GM23248 (cell line): ENCODE measurements at regions not wholly inside any gene's neighbourhood (a gene's known extent, or its start where the extent isn't known, plus 50 kb on each side); places are given as distances from the start of the nearest gene placed in this dataset.
"Not testable (repeated sequence)": the region's sequence is repeated elsewhere in the genome, so short reads cannot be mapped to it uniquely, and the experiment has no call there.

Experiments
- DNase-seq: peaks from one replicate; pipeline ENCODE4 v3.0.0-alpha.2; 2015
- H2AFZ ChIP-seq: fragments of 200-600 bp; sonication (generic); 2 replicates; pipeline ENCODE4 v1.6.1; 2016; ENCODE audit warnings: antibody characterized with exemption
- H3F3A ChIP-seq: fragments of 200-600 bp; sonication (generic); 2 replicates; pipeline ENCODE4 v1.6.1; 2016; ENCODE audit warnings: mild to moderate bottlenecking, antibody characterized with exemption, mixed run types; ENCODE audit not compliant: insufficient read depth
- H3K27ac ChIP-seq: fragments of 200-600 bp; sonication (generic); 2 replicates; pipeline ENCODE4 v1.5.1; 2016; ENCODE audit warnings: mild to moderate bottlenecking
- H3K27me3 ChIP-seq: fragments of 200-600 bp; sonication (generic); replicated peaks from 2 replicates; pipeline ENCODE4 v1.6.1; 2016; ENCODE audit warnings: mild to moderate bottlenecking; ENCODE audit not compliant: insufficient read depth
- H3K36me3 ChIP-seq: fragments of 200-600 bp; sonication (generic); 2 replicates; pipeline ENCODE4 v1.6.1; 2016; ENCODE audit warnings: low read depth, mild to moderate bottlenecking
- H3K4me1 ChIP-seq: fragments of 200-600 bp; sonication (generic); 2 replicates; pipeline ENCODE4 v1.6.1; 2016; ENCODE audit warnings: mild to moderate bottlenecking; ENCODE audit not compliant: insufficient read depth
- H3K4me2 ChIP-seq: fragments of 200-600 bp; sonication (generic); one replicate; pipeline ENCODE4 v1.6.1; 2016; ENCODE audit warnings: mild to moderate bottlenecking; ENCODE audit not compliant: unreplicated experiment
- H3K4me3 ChIP-seq: fragments of 200-600 bp; sonication (generic); 2 replicates; pipeline ENCODE4 v1.5.1; 2016; ENCODE audit warnings: mild to moderate bottlenecking
- H3K79me2 ChIP-seq: fragments of 200-600 bp; sonication (generic); 2 replicates; pipeline ENCODE4 v1.6.1; 2016; ENCODE audit warnings: mild to moderate bottlenecking; ENCODE audit not compliant: insufficient read depth
- H3K9ac ChIP-seq: fragments of 200-600 bp; sonication (generic); 2 replicates; pipeline ENCODE4 v1.6.1; 2016; ENCODE audit warnings: mild to moderate bottlenecking
- H3K9me2 ChIP-seq: fragments of 200-600 bp; sonication (generic); 2 replicates; pipeline ENCODE4 v1.6.1; 2016; ENCODE audit warnings: mixed run types, mild to moderate bottlenecking, moderate library complexity; ENCODE audit not compliant: insufficient read depth
- H3K9me3 ChIP-seq: fragments of 200-600 bp; sonication (generic); one replicate; pipeline ENCODE4 v1.6.1; 2017; ENCODE audit warnings: low read depth
- H4K20me1 ChIP-seq: fragments of 200-600 bp; sonication (generic); 2 replicates; pipeline ENCODE4 v1.6.0; 2016; ENCODE audit not compliant: insufficient read depth
- EZH2 ChIP-seq: fragments of 200-600 bp; sonication (generic); IDR thresholded peaks from 2 replicates; pipeline ENCODE4 v1.6.1; 2018; ENCODE audit warnings: antibody characterized with exemption, mild to moderate bottlenecking; ENCODE audit not compliant: insufficient read depth, poor library complexity, severe bottlenecking
- EZH2phosphoT487 ChIP-seq: fragments of 200-600 bp; sonication (generic); IDR thresholded peaks from 2 replicates; pipeline ENCODE4 v1.6.1; 2018; ENCODE audit warnings: antibody characterized with exemption, moderate library complexity, mild to moderate bottlenecking, low read depth; ENCODE audit not compliant: insufficient read depth
- WGBS, 2 experiments: methylation state at CpG; one replicate each; pipeline ENCODE4 v1.1.6; 2015 to 2017; ENCODE audit warnings: low lambda C conversion rate in 2 of 2, low coverage in 1 of 2; ENCODE audit errors: missing lambda C conversion rate in 2 of 2; 5-methylcytosine and 5-hydroxymethylcytosine counted together
- in situ Hi-C: fragments of 300-500 bp; cut with MboI; formaldehyde crosslinking; loops from 2 replicates; pipeline ENCODE4 v1.15.0; 2020

DNA sequence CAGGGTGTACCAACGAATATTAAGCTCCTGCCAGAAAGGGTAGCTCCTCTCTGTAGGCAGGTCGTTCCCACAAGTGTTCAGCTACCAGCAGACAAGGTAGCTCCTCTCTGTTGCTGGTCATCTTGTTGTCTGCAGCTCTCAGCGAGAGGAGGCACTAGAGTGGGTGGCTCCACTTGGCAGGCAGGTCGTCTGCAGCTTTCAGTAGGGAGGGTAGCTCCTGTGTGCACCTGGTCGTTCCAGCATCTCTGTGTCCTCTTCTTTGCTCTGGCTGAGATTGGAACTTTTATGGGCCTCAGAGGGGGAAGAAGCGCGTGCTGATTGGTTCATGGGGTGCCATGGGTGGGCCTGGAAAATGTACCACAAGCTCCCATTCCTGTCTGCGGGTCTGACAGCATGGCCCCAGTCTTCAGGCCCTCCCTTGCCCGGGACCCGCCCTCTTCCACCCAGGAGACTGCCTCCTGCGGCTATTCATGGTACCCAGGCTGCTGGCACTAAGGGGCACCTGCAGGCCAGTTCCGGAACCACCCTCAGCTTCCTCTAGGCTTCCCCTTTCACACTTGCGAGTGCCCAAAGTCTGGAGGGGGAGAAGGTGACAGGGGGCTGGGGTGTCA is 63.9 kb upstream of the CACNA2D1 start:
- TF ChIP-seq EZH2 = no peak
- no peak overlapping the region for H2AFZ ChIP-seq
- in situ Hi-C loops = no loop called here

DNA sequence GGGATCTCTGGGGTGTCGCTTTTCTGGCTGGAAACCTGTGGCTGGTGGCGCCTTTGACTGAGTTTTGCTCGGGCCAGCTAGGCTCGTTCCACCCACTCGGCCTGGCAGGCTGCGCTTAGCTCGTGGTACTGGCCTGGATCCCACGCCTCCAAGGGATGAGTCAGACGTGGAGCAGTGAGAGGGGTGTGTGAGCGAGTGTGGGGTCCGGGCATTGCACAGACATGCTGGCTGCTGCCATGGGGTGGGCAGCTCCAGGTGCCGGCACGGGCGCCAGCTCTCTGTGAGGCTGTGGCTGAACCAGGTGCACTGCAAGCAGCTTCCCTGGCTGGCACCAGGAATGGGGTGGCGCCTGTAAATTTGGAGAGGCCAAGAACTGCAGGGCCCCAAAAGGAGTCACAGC is 63.1 kb upstream of the CACNA2D1 start:
- Histone ChIP-seq H3K27ac (no peak overlapping the region), H4K20me1 (no peaks in the 10 kb centered on the region), H3K36me3 (no peaks in the 10 kb centered on the region), H3K9me3 (no peaks in the 10 kb centered on the region), H3K79me2 (no peaks in the 10 kb centered on the region), H3K4me3 (peak overlapping the region; percentile 43; the same call in 1 of the 2 replicates), H2AFZ (no peak overlapping the region), H3K27me3 (peaks cover 31% of the 10 kb centered on the region), H3K4me2 (peak overlapping the region; percentile 32), H3K9ac (no peak overlapping the region), H3F3A (no peaks in the 10 kb centered on the region), H3K4me1 (0 out of 2 replicates have a peak, but pooled peaks cover 3% of the 10 kb centered on the region), H3K9me2 (no peaks in the 10 kb centered on the region)
- 39 to 43% methylated on average over 15 of the region's 15 CpGs for WGBS, 2 experiments
- DNase-seq = peak; percentile 83
- in situ Hi-C loops = no loop called here
- TF ChIP-seq EZH2phosphoT487 (no peak), EZH2 (no peak)

More for the DNA sequence above, 63.9 kb upstream of the CACNA2D1 start:
- WGBS, 2 experiments = 73 to 74% methylated on average over 13 of the region's 13 CpGs
- Histone ChIP-seq H4K20me1 (no peaks in the 10 kb centered on the region), H3F3A (no peaks in the 10 kb centered on the region), H3K27me3 (peaks cover 37% of the 10 kb centered on the region), H3K79me2 (no peaks in the 10 kb centered on the region), H3K9ac (no peak overlapping the region), H3K27ac (no peak overlapping the region), H3K36me3 (no peaks in the 10 kb centered on the region), H3K4me1 (0 out of 2 replicates have a peak, but pooled peaks cover 3% of the 10 kb centered on the region), H3K4me3 (no peak overlapping the region), H3K4me2 (no peak overlapping the region), H3K9me2 (no peaks in the 10 kb centered on the region), H3K9me3 (no peaks in the 10 kb centered on the region)
- no peak for DNase-seq

DNA sequence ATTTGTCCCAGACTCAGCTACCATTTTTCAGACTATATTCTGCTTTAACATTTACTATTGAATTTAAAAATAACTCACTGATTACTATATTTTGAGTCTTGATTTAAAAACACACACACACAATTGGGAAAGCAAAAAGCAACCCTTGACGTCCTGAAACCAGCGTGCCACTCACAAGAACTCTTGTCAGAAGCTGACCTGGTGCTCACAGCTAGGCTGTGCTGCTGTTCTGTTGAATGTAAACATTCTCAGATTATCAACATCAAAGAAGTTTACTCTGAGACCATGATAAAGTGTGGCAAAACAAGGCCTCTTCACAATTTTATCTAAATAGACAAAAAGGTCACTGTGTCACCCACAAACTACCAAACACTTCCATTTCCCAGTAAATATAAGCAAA is 62.6 kb upstream of the CACNA2D1 start:
- peaks cover 26% of the 10 kb centered on the region for H3K27me3 ChIP-seq
- TF ChIP-seq EZH2 = no peak
- TF ChIP-seq EZH2phosphoT487 = no peak
- H3K4me2 ChIP-seq = peak overlapping the region; percentile 32
- H2AFZ ChIP-seq = no peak overlapping the region
- no peak overlapping the region for H3K27ac ChIP-seq
- no peaks in the 10 kb centered on the region for H4K20me1 ChIP-seq
- H3K4me3 ChIP-seq = 0 out of 2 replicates have a peak overlapping the region, but pooled peaks have one; percentile 43
- no peak for DNase-seq
- no peaks in the 10 kb centered on the region for H3K79me2 ChIP-seq
- H3F3A ChIP-seq = no peaks in the 10 kb centered on the region
- no peak overlapping the region for H3K9ac ChIP-seq
- 70 to 73% methylated on average over 2 of the region's 2 CpGs for WGBS, 2 experiments
- no peaks in the 10 kb centered on the region for H3K9me2 ChIP-seq
- in situ Hi-C loops = no loop called here
- H3K4me1 ChIP-seq = 0 out of 2 replicates have a peak, but pooled peaks cover 3% of the 10 kb centered on the region
- no peaks in the 10 kb centered on the region for H3K36me3 ChIP-seq
- H3K9me3 ChIP-seq = no peaks in the 10 kb centered on the region

DNA sequence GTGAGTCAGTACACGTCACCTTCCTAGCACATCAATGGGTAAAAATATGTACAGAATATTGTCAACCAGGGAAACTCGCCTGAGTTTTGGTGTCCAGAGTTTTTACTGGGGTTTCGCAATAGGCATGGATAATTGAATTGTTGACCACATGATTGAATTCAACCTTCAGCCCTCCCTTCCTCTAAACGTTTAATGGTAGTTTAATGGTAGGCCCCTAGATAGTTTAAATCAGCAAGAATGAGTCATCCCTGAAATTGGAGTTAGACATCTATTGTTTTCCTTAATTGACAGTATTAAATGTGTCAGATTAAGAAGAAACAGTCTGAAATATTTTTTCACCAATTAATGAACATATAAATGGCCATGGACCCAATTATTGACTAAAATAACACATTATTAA is 57.8 kb upstream of the CACNA2D1 start:
- H3K4me1 ChIP-seq = no peaks in the 10 kb centered on the region
- 67 to 71% methylated on average over 4 of the region's 4 CpGs for WGBS, 2 experiments
- in situ Hi-C loops = no loop called here
- H3K9me3 ChIP-seq = no peaks in the 10 kb centered on the region
- H3K27ac ChIP-seq = no peak overlapping the region
- H3K27me3 ChIP-seq = peaks cover 16% of the 10 kb centered on the region; the same call in 1 of the 2 replicates
- no peaks in the 10 kb centered on the region for H4K20me1 ChIP-seq
- no peaks in the 10 kb centered on the region for H3F3A ChIP-seq
- no peak overlapping the region for H3K9ac ChIP-seq
- no peaks in the 10 kb centered on the region for H3K36me3 ChIP-seq
- no peak overlapping the region for H3K4me3 ChIP-seq
- DNase-seq = no peak
- H3K4me2 ChIP-seq = no peak overlapping the region
- no peaks in the 10 kb centered on the region for H3K9me2 ChIP-seq
- TF ChIP-seq EZH2 (no peak), EZH2phosphoT487 (no peak)
- no peaks in the 10 kb centered on the region for H3K79me2 ChIP-seq
- no peak overlapping the region for H2AFZ ChIP-seq

DNA sequence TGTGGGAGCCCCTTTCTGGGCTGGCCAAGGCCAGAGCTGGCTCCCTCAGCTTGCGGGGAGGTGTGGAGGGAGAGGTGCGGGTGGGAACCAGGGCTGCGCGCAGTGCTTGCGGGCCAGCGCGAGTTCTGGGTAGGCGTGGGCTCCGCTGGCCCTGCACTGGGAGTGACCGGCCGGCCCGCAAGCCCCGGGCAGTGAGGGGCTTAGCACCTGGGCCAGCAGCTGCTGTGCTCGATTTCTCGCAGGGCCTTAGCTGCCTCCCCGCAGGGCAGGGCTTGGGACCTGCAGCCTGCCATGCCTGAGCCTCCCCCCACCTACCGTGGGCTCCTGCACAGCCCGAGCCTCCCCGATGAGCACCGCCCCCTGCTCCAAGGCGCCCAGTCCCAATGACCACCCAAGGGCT is 56.0 kb upstream of the CACNA2D1 start:
- H3K4me1 ChIP-seq = not testable (repeated sequence)
- 83 to 90% methylated on average over 14 to 19 of the region's 21 CpGs for WGBS, 2 experiments

More for the DNA sequence above, 56.0 kb upstream of the CACNA2D1 start:
- not testable (repeated sequence) for H3K36me3 ChIP-seq, H4K20me1 ChIP-seq, H3F3A ChIP-seq, H3K4me2 ChIP-seq, H2AFZ ChIP-seq, H3K9ac ChIP-seq, H3K4me3 ChIP-seq, H3K79me2 ChIP-seq, H3K9me2 ChIP-seq, H3K27ac ChIP-seq, H3K9me3 ChIP-seq, DNase-seq
- in situ Hi-C loops = loop anchor here (25.0 kb wide), 1 partner anchor 462 kb away; no protein-coding TSS in a partner anchor
- H3K27me3 ChIP-seq = peaks cover 16% of the 10 kb centered on the region; the same call in 1 of the 2 replicates
